SK-N-SH (cell line): ENCODE measurements at regions not wholly inside any gene's neighbourhood (a gene's known extent, or its start where the extent isn't known, plus 50 kb on each side); places are given as distances from the start of the nearest gene placed in this dataset.

Experiments used
- RFX5 ChIP-seq: IDR thresholded peaks from 2 replicates; pipeline ENCODE4 v1.6.1; 2012; ENCODE audit warnings: mild to moderate bottlenecking, improper control_type of control experiment, low read length
- SIN3A ChIP-seq: IDR thresholded peaks from 2 replicates; pipeline ENCODE4 v1.6.1; 2012; ENCODE audit warnings: low read depth, mild to moderate bottlenecking, low read length, moderate library complexity, borderline replicate concordance
- TF ChIP-seq, protein P1 (sequence below): fragments of 200-600 bp; sonication (generic); IDR thresholded peaks from 2 replicates; pipeline ENCODE4 v1.6.1; 2017; ENCODE audit warnings: antibody characterized with exemption, mild to moderate bottlenecking, moderate library complexity
- TF ChIP-seq, protein P2 (sequence below): IDR thresholded peaks from 2 replicates; pipeline ENCODE4 v1.4.0; 2012; ENCODE audit warnings: low read depth

DNA sequence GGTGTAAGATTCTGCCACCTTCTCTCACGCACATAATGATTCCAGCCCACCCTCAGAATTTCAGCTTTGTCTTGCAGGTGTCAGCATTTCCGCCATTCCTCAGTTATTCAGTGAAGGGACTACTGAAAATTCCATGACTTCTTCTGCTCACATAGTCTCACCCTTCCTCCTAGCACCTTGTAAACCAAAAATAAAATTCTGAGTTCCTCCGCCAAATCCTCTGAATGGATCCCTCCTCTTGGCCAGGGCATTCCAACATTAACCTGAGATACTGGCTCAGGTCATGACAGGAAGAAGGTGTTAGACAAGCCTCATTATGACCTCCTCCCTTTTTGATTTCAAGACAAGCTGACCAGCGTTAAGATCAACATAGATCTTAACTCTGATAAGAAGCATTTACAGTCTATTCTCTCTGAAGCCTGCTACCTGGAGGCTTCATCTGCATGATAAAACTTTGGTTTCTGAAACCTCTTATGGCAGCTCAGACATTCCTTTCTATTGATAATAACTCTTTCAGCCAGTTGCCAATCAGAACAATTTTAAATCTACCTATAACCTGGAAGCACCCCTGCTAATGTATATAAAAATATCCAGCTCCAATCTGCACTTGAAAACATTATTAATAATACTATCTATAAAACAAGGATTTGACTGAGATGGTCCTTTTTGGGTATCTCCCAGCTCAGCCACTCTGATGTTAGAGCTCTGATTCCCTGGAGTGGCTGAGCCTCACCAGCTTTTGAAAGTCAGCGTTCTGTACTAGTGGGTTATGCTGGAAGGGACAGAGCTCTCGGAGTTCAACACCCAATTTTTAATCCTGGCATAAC, 136.4 kb upstream of the APCDD1 start:
- TF ChIP-seq, protein P1, sequence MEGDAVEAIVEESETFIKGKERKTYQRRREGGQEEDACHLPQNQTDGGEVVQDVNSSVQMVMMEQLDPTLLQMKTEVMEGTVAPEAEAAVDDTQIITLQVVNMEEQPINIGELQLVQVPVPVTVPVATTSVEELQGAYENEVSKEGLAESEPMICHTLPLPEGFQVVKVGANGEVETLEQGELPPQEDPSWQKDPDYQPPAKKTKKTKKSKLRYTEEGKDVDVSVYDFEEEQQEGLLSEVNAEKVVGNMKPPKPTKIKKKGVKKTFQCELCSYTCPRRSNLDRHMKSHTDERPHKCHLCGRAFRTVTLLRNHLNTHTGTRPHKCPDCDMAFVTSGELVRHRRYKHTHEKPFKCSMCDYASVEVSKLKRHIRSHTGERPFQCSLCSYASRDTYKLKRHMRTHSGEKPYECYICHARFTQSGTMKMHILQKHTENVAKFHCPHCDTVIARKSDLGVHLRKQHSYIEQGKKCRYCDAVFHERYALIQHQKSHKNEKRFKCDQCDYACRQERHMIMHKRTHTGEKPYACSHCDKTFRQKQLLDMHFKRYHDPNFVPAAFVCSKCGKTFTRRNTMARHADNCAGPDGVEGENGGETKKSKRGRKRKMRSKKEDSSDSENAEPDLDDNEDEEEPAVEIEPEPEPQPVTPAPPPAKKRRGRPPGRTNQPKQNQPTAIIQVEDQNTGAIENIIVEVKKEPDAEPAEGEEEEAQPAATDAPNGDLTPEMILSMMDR, result no peak
- TF ChIP-seq, protein P2, sequence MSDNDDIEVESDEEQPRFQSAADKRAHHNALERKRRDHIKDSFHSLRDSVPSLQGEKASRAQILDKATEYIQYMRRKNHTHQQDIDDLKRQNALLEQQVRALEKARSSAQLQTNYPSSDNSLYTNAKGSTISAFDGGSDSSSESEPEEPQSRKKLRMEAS, result no peak
- TF ChIP-seq SIN3A (no peak), RFX5 (no peak)
